HG02623 (cell line): ENCODE measurements at regions not wholly inside any gene's neighbourhood (a gene's known extent, or its start where the extent isn't known, plus 50 kb on each side); places are given as distances from the start of the nearest gene placed in this dataset.
"Not testable (repeated sequence)": the region's sequence is repeated elsewhere in the genome, so short reads cannot be mapped to it uniquely, and the experiment has no call there.

Experiments used
- ATAC-seq: cut with Tn5 transposase; IDR thresholded peaks from one replicate; pipeline ENCODE4 v1.9.1; 2021; ENCODE audit warnings: moderate library complexity; ENCODE audit not compliant: unreplicated experiment

- no peak for ATAC-seq
Observed at GRCh38 chr7:121623130-121623872, 227.2 kb upstream of the FAM3C start.

- ATAC-seq: no peak
Observed at GRCh38 chr7:121621937-121622336, 225.8 kb upstream of the FAM3C start.

- no peak for ATAC-seq
Observed at GRCh38 chr7:121620953-121621606, 225.0 kb upstream of the FAM3C start.

GRCh38 chr7:121620206-121620605 is 224.1 kb upstream of the FAM3C start:
- ATAC-seq: no peak

GRCh38 chr7:121618182-121618581 is 222.1 kb upstream of the FAM3C start:
- ATAC-seq: no peak

GRCh38 chr7:121610243-121610642 is 214.1 kb upstream of the FAM3C start:
- no peak for ATAC-seq

GRCh38 chr7:121609208-121609607 is 213.1 kb upstream of the FAM3C start:
- no peak for ATAC-seq

GRCh38 chr7:121608785-121609184 is 212.7 kb upstream of the FAM3C start:
- no peak for ATAC-seq

GRCh38 chr7:121608183-121608582 is 212.1 kb upstream of the FAM3C start:
- not testable (repeated sequence) for ATAC-seq

GRCh38 chr7:121605317-121605680 is 209.2 kb upstream of the FAM3C start:
- ATAC-seq: no peak

- no peak for ATAC-seq
Observed at GRCh38 chr7:121604627-121605316, 208.7 kb upstream of the FAM3C start.

- no peak for ATAC-seq
Observed at GRCh38 chr7:121603886-121604285, 207.8 kb upstream of the FAM3C start.

- ATAC-seq: no peak
Observed at GRCh38 chr7:121599887-121600286, 203.8 kb upstream of the FAM3C start.

GRCh38 chr7:121595758-121596696 is 199.9 kb upstream of the FAM3C start:
- no peak for ATAC-seq

GRCh38 chr7:121591926-121592325 is 195.8 kb upstream of the FAM3C start:
- no peak for ATAC-seq

GRCh38 chr7:121587435-121587834 is 191.3 kb upstream of the FAM3C start:
- no peak for ATAC-seq

GRCh38 chr7:121582258-121582657 is 186.2 kb upstream of the FAM3C start:
- ATAC-seq: no peak

- no peak for ATAC-seq
Observed at GRCh38 chr7:121579639-121580038, 183.5 kb upstream of the FAM3C start.

- no peak for ATAC-seq
Observed at GRCh38 chr7:121578669-121579068, 182.6 kb upstream of the FAM3C start.

GRCh38 chr7:121576148-121576917 is 180.2 kb upstream of the FAM3C start:
- ATAC-seq: no peak
